ENCODE measurements at regions not wholly inside any gene's neighbourhood (a gene's known extent, or its start where the extent isn't known, plus 50 kb on each side); places are given as distances from the start of the nearest gene placed in this dataset.

- TF ChIP-seq CTCF (IDR thresholded peaks at IDR 0.05) (no peak), CBFB (CRISPR knock-in tag; IDR thresholded peaks at IDR 0.05; ENCODE audit: low read depth) (no peak), SMAD4 (CRISPR knock-in tag; IDR thresholded peaks at IDR 0.05) (no peak), TCF7 (CRISPR knock-in tag; IDR thresholded peaks at IDR 0.05; ENCODE audit: low read depth) (no peak), SP1 (CRISPR knock-in tag; conservative IDR thresholded peaks at IDR 0.05) (no peak), FOXK1 (CRISPR knock-in tag; IDR thresholded peaks at IDR 0.05) (no peak), KAT7 (CRISPR knock-in tag; IDR thresholded peaks at IDR 0.05; ENCODE audit: borderline replicate concordance) (no peak), NR3C1 (CRISPR knock-in tag; conservative IDR thresholded peaks at IDR 0.05; ENCODE audit: low read depth) (no peak), ETV6 (CRISPR knock-in tag; IDR thresholded peaks at IDR 0.05) (no peak), HMGA2 (CRISPR knock-in tag; IDR thresholded peaks at IDR 0.05) (no peak)
Observed at GRCh38 chr5:167725741-167726140, 565.7 kb upstream of the WWC1 start.
